DOHH2 (cell line): ENCODE measurements at regions not wholly inside any gene's neighbourhood (a gene's known extent, or its start where the extent isn't known, plus 50 kb on each side); places are given as distances from the start of the nearest gene placed in this dataset.
A peak's percentile ranks its signal among the peaks of the same experiment; 100 is the strongest.

Source experiments
- H3F3A ChIP-seq: fragments of 200-600 bp; sonication (generic), shearing (Covaris generic); 2 replicates; pipeline ENCODE4 v1.6.0; 2016; ENCODE audit warnings: antibody characterized with exemption, mild to moderate bottlenecking; ENCODE audit not compliant: control insufficient read depth, insufficient read depth
- H3K27ac ChIP-seq: fragments of 200-600 bp; sonication (generic); 2 replicates; pipeline ENCODE4 v1.5.1; 2014; ENCODE audit warnings: low read depth, mild to moderate bottlenecking, low read length, moderate library complexity
- H3K27me3 ChIP-seq: fragments of 200-600 bp; sonication (generic); 2 replicates; pipeline ENCODE4 v1.6.1; 2014; ENCODE audit warnings: mild to moderate bottlenecking, low read length, mixed read lengths; ENCODE audit not compliant: control insufficient read depth
- H3K36me3 ChIP-seq: fragments of 200-600 bp; sonication (generic); 2 replicates; pipeline ENCODE4 v1.6.1; 2014; ENCODE audit warnings: mild to moderate bottlenecking, low read length, moderate library complexity, mixed read lengths; ENCODE audit not compliant: control insufficient read depth
- H3K4me1 ChIP-seq: fragments of 200-600 bp; sonication (generic); 2 replicates; pipeline ENCODE4 v1.6.1; 2014; ENCODE audit warnings: mild to moderate bottlenecking, low read length, mixed read lengths; ENCODE audit not compliant: control insufficient read depth
- H3K4me2 ChIP-seq: fragments of 200-600 bp; sonication (generic); 2 replicates; pipeline ENCODE4 v1.6.0; 2014; ENCODE audit warnings: mild to moderate bottlenecking, low read length, moderate library complexity
- H3K4me3 ChIP-seq: fragments of 200-600 bp; sonication (generic); 2 replicates; pipeline ENCODE4 v1.5.1; 2014; ENCODE audit warnings: mild to moderate bottlenecking, low read length, mixed read lengths
- H3K79me2 ChIP-seq: fragments of 200-600 bp; sonication (generic); 2 replicates; pipeline ENCODE4 v1.6.1; 2014; ENCODE audit warnings: mild to moderate bottlenecking, low read length, mixed read lengths; ENCODE audit not compliant: control insufficient read depth
- H3K9me2 ChIP-seq: fragments of 200-600 bp; sonication (generic); replicated peaks from 2 replicates; pipeline ENCODE4 v1.6.1; 2014; ENCODE audit warnings: mild to moderate bottlenecking, low read length, mixed read lengths; ENCODE audit not compliant: control insufficient read depth
- H3K9me3 ChIP-seq: fragments of 200-600 bp; sonication (generic); 2 replicates; pipeline ENCODE4 v1.6.1; 2014; ENCODE audit warnings: antibody characterized with exemption, low read length, mixed read lengths; ENCODE audit not compliant: control insufficient read depth, insufficient read depth
- H4K20me1 ChIP-seq: fragments of 200-600 bp; sonication (generic); 2 replicates; pipeline ENCODE4 v1.6.0; 2014; ENCODE audit warnings: low read depth, mild to moderate bottlenecking, antibody characterized with exemption, low read length, moderate library complexity; ENCODE audit not compliant: control insufficient read depth, insufficient read depth
- EZH2phosphoT487 ChIP-seq: fragments of 200-600 bp; sonication (generic); IDR thresholded peaks from 2 replicates; pipeline ENCODE4 v1.6.1; 2017; ENCODE audit warnings: borderline replicate concordance, mild to moderate bottlenecking, antibody characterized with exemption, low read length, moderate library complexity, mixed read lengths
- TF ChIP-seq, protein P1 (sequence below): fragments of 200-600 bp; sonication (generic); IDR thresholded peaks from one replicate; pipeline ENCODE4 v1.5.1; 2014; ENCODE audit warnings: antibody characterized with exemption, mild to moderate bottlenecking, low read depth, low read length; ENCODE audit not compliant: poor library complexity, severe bottlenecking

DNA sequence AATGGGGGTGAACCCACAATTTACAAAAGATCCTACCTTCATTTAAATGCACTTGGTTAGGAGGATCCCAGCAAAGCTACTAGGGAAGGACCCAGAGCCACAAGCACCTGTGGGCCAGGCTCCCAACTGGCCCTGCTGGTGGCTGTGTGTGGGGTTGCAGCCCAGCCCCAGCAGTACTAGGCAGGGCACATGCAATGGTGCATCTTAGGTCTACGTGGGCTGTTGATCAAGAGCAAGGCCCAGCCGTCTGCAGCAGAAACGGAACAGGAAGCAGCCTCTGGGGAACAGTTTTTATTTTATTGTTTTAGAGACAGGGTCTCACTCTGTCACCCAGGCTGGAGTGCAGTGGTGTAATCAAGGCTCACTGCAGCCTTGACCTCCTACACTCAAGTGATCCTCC is 134.1 kb upstream of the RAB4A start:
- no peaks in the 10 kb centered on the region for H3K79me2 ChIP-seq
- H4K20me1 ChIP-seq = no peaks in the 10 kb centered on the region
- peaks cover 10% of the 10 kb centered on the region for H3K9me3 ChIP-seq
- TF ChIP-seq, protein P1, sequence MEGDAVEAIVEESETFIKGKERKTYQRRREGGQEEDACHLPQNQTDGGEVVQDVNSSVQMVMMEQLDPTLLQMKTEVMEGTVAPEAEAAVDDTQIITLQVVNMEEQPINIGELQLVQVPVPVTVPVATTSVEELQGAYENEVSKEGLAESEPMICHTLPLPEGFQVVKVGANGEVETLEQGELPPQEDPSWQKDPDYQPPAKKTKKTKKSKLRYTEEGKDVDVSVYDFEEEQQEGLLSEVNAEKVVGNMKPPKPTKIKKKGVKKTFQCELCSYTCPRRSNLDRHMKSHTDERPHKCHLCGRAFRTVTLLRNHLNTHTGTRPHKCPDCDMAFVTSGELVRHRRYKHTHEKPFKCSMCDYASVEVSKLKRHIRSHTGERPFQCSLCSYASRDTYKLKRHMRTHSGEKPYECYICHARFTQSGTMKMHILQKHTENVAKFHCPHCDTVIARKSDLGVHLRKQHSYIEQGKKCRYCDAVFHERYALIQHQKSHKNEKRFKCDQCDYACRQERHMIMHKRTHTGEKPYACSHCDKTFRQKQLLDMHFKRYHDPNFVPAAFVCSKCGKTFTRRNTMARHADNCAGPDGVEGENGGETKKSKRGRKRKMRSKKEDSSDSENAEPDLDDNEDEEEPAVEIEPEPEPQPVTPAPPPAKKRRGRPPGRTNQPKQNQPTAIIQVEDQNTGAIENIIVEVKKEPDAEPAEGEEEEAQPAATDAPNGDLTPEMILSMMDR = no peak
- TF ChIP-seq EZH2phosphoT487 = no peak
- H3K9me2 ChIP-seq = no peaks in the 10 kb centered on the region
- H3K27ac ChIP-seq = peak overlapping the region; percentile 62
- peaks cover 44% of the 10 kb centered on the region for H3K4me1 ChIP-seq
- H3K4me2 ChIP-seq = peak overlapping the region; percentile 54
- no peaks in the 10 kb centered on the region for H3K36me3 ChIP-seq
- 0 out of 2 replicates have a peak, but pooled peaks cover 3% of the 10 kb centered on the region for H3F3A ChIP-seq
- peak overlapping the region; percentile 41; the same call in 1 of the 2 replicates for H3K4me3 ChIP-seq
- H3K27me3 ChIP-seq = no peaks in the 10 kb centered on the region

DNA sequence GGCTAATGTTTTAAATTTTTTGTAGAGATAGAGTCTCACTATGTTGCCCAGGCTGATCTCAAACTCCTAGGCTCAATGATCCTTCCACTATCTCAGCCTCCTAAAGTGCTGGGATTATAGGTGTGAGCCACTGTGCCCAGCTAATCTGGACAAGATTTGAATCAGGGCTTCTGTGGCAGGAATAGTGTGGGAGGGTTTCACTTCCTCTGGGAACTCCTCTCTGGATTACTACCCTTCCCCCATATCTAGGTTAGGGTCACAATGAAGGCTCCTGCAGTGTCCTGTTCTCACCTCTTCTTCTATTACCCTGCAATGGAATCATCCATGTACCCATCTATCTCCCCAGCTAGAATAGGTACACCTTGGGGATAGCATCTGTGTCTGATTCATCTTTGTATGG is 133.6 kb upstream of the RAB4A start:
- Histone ChIP-seq H3K9me2 (no peaks in the 10 kb centered on the region), H3K4me2 (peak overlapping the region; percentile 54), H3K27ac (peak overlapping the region; percentile 62), H3K36me3 (no peaks in the 10 kb centered on the region), H4K20me1 (no peaks in the 10 kb centered on the region), H3F3A (0 out of 2 replicates have a peak, but pooled peaks cover 3% of the 10 kb centered on the region), H3K27me3 (no peaks in the 10 kb centered on the region), H3K4me1 (peaks cover 44% of the 10 kb centered on the region), H3K4me3 (peak overlapping the region; percentile 41), H3K9me3 (peaks cover 10% of the 10 kb centered on the region), H3K79me2 (no peaks in the 10 kb centered on the region)
- TF ChIP-seq, protein P1 = no peak
- no peak for TF ChIP-seq EZH2phosphoT487

DNA sequence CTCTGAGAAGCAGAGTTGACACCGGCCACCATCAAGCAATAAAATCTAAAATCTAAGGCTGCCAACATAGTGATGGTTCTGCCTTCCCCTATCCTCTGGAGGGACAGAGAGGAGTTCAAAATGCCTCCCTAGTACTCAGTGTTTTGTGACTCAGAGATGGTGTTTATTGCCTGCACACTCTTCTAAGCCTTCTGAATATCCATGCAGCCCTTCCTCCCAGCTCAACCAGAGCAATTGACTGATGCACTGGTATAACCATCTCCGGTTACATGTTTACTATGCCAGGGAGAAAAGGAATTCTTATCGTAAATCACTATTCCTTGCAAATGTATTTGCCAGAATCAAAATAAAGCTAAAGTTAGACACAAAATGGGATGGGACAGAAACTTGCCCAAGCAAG is 132.9 kb upstream of the RAB4A start:
- no peaks in the 10 kb centered on the region for H3K27me3 ChIP-seq
- no peaks in the 10 kb centered on the region for H3K36me3 ChIP-seq
- 0 out of 2 replicates have a peak, but pooled peaks cover 3% of the 10 kb centered on the region for H3F3A ChIP-seq
- H3K9me3 ChIP-seq = peaks cover 10% of the 10 kb centered on the region
- H3K4me3 ChIP-seq = peak overlapping the region; percentile 41; the same call in 1 of the 2 replicates
- no peaks in the 10 kb centered on the region for H3K79me2 ChIP-seq
- H3K4me1 ChIP-seq = peaks cover 44% of the 10 kb centered on the region
- H3K4me2 ChIP-seq = peak overlapping the region; percentile 54
- no peaks in the 10 kb centered on the region for H3K9me2 ChIP-seq
- TF ChIP-seq EZH2phosphoT487 = no peak
- TF ChIP-seq, protein P1 = no peak
- no peaks in the 10 kb centered on the region for H4K20me1 ChIP-seq
- peak overlapping the region; percentile 62 for H3K27ac ChIP-seq
